WTC11 (cell line): ENCODE measurements at regions not wholly inside any gene's neighbourhood (a gene's known extent, or its start where the extent isn't known, plus 50 kb on each side); places are given as distances from the start of the nearest gene placed in this dataset.

Experiments used
- ATF2 ChIP-seq: sonication (generic); formaldehyde crosslinking; IDR thresholded peaks from 2 replicates; pipeline ENCODE4 v1.8.1; 2022; ENCODE audit warnings: low read depth, missing genetic modification reagents, borderline replicate concordance
- ATF3 ChIP-seq: sonication (generic); formaldehyde crosslinking; conservative IDR thresholded peaks from 2 replicates; pipeline ENCODE4 v1.8.1; 2022; ENCODE audit warnings: mild to moderate bottlenecking, missing genetic modification reagents
- CTCF ChIP-seq: fragments of 200-600 bp; IDR thresholded peaks from 2 replicates; pipeline ENCODE4 v1.8.0; 2022; ENCODE audit warnings: antibody characterized with exemption
- NR2C2 ChIP-seq: sonication (generic); formaldehyde crosslinking; IDR thresholded peaks from 2 replicates; pipeline ENCODE4 v1.8.0; 2022; ENCODE audit warnings: mild to moderate bottlenecking, missing genetic modification reagents
- ZNF121 ChIP-seq: sonication (generic); formaldehyde crosslinking; IDR thresholded peaks from 2 replicates; pipeline ENCODE4 v1.8.0; 2023; ENCODE audit warnings: missing genetic modification reagents

- TF ChIP-seq ZNF121 (CRISPR knock-in tag) (no peak), NR2C2 (CRISPR knock-in tag) (no peak), CTCF (no peak), ATF2 (CRISPR knock-in tag) (no peak), ATF3 (no peak)
Measured at GRCh38 chr5:124000538-124000937, 488.6 kb downstream of the CSNK1G3 start.
